ENCODE measurements at regions not wholly inside any gene's neighbourhood (a gene's known extent, or its start where the extent isn't known, plus 50 kb on each side); places are given as distances from the start of the nearest gene placed in this dataset.

DNA sequence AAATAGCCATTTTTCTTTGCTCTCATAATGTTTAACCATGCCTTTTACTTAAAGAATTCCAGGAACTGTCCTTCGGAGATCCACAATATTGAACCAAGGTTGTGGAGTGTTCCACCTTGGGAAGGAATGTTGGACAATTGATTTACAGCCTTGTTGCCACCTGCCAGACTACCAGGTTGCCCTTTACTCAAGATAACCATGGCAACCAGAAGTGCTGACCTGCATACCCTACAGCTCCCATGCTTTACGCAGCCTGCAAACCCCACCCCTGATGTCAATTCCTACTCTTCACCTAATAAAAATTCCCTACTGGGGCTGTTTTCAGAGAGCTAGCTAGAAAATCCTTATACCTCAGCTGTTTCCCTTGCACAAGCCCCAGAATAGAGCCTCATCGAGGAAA is 151.0 kb upstream of the RXFP2 start:
- TF ChIP-seq, protein P1, sequence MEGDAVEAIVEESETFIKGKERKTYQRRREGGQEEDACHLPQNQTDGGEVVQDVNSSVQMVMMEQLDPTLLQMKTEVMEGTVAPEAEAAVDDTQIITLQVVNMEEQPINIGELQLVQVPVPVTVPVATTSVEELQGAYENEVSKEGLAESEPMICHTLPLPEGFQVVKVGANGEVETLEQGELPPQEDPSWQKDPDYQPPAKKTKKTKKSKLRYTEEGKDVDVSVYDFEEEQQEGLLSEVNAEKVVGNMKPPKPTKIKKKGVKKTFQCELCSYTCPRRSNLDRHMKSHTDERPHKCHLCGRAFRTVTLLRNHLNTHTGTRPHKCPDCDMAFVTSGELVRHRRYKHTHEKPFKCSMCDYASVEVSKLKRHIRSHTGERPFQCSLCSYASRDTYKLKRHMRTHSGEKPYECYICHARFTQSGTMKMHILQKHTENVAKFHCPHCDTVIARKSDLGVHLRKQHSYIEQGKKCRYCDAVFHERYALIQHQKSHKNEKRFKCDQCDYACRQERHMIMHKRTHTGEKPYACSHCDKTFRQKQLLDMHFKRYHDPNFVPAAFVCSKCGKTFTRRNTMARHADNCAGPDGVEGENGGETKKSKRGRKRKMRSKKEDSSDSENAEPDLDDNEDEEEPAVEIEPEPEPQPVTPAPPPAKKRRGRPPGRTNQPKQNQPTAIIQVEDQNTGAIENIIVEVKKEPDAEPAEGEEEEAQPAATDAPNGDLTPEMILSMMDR (IDR thresholded peaks at IDR 0.05 in 2 of 3, conservative IDR thresholded peaks at IDR 0.05 in 1 of 3; ENCODE audit: borderline replicate concordance in 1 of 3, insufficient read depth in 1 of 3, low read depth in 2 of 3, low read length in 2 of 3): no peak
- TF ChIP-seq RAD21 (IDR thresholded peaks at IDR 0.05; ENCODE audit: low read depth) (no peak), POLR2AphosphoS5 (IDR thresholded peaks at IDR 0.05; ENCODE audit: low read depth, low read length) (no peak), CEBPB (IDR thresholded peaks at IDR 0.05; ENCODE audit: low read depth) (no peak), FOSL1 (IDR thresholded peaks at IDR 0.05; ENCODE audit: low read depth) (no peak), YY1 (IDR thresholded peaks at IDR 0.05; ENCODE audit: extremely low read depth, insufficient replicate concordance, low read depth, low read length) (no peak), POLR2A (IDR thresholded peaks at IDR 0.05; ENCODE audit: borderline replicate concordance, extremely low read depth, insufficient read depth, insufficient read length) (no peak), EZH2 (IDR thresholded peaks at IDR 0.05) (no peak), ELF1 (IDR thresholded peaks at IDR 0.05; ENCODE audit: borderline replicate concordance, low read depth) (no peak), EZH2phosphoT487 (IDR thresholded peaks at IDR 0.05; ENCODE audit: borderline replicate concordance) (no peak)
- TF ChIP-seq, protein P2, sequence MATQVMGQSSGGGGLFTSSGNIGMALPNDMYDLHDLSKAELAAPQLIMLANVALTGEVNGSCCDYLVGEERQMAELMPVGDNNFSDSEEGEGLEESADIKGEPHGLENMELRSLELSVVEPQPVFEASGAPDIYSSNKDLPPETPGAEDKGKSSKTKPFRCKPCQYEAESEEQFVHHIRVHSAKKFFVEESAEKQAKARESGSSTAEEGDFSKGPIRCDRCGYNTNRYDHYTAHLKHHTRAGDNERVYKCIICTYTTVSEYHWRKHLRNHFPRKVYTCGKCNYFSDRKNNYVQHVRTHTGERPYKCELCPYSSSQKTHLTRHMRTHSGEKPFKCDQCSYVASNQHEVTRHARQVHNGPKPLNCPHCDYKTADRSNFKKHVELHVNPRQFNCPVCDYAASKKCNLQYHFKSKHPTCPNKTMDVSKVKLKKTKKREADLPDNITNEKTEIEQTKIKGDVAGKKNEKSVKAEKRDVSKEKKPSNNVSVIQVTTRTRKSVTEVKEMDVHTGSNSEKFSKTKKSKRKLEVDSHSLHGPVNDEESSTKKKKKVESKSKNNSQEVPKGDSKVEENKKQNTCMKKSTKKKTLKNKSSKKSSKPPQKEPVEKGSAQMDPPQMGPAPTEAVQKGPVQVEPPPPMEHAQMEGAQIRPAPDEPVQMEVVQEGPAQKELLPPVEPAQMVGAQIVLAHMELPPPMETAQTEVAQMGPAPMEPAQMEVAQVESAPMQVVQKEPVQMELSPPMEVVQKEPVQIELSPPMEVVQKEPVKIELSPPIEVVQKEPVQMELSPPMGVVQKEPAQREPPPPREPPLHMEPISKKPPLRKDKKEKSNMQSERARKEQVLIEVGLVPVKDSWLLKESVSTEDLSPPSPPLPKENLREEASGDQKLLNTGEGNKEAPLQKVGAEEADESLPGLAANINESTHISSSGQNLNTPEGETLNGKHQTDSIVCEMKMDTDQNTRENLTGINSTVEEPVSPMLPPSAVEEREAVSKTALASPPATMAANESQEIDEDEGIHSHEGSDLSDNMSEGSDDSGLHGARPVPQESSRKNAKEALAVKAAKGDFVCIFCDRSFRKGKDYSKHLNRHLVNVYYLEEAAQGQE (IDR thresholded peaks at IDR 0.05; ENCODE audit: low read depth): no peak
